HUDEP-2 (cell line): ENCODE measurements at regions not wholly inside any gene's neighbourhood (a gene's known extent, or its start where the extent isn't known, plus 50 kb on each side); places are given as distances from the start of the nearest gene placed in this dataset.

Experiments used
- DNase-seq, 76 experiments: peaks; one replicate each; lab custom pipeline; 2025; ENCODE audit not compliant: unreplicated experiment in 76 of 76; lab: John Stamatoyannopoulos, UW

DNA sequence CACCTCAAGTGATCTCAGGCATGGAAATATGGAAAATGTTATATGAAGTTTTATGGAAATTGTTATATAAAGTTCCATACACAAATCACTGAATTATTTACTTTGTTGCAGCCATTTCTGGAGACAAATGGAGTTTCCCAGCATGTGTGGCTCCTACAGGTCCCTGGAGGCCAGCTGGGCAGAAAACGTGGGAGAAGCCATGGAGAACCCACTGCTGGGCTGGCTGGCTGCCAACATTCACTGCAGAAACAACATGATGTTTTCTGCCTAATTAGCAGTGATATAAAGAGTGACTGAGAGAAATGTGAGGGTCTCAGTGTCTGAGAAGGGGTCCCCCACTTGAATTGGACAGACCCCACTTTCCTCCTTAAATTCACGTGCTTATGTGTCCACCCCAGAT, 208.8 kb upstream of the IRX2 start:
- DNase-seq, result no peak

DNA sequence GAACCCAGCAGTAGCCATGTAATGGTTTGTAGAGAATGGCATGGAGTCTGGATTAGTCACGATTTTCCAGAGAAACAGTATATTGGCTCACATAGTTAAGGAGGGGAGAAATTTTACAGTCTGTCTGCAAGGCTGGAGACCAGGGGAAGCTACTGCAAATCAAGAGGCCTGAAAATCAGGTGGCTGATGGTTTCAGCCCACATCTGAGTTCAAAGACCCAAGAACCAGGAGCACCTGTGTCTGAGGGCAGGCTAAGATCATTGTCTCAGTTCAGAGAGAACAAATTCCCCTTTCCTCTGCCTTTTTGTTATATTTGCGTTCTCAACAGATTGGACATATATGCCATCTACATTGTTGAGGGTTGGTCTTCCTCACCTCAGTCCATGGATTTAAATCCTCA, 207.5 kb upstream of the IRX2 start:
- DNase-seq, result no peak

DNA sequence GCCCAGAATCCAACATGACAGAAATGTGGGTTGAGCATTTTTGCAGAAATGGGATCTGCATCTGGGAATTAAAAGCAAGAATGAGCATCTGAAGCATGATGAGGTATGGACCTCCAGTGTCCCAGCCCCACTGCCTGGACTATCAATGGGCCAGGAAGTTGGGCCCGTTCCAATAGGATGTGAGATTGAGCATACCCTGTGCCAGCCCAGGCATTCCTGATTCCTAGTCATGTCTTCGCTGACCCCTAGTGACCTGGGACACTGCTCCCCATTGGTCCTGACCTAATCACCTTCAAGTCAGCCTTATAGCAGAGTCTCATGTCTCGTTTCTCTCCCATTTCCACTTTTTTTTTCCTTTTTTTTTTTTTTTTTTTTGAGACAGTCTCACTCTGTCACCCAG, 197.4 kb upstream of the IRX2 start:
- no peak for DNase-seq

DNA sequence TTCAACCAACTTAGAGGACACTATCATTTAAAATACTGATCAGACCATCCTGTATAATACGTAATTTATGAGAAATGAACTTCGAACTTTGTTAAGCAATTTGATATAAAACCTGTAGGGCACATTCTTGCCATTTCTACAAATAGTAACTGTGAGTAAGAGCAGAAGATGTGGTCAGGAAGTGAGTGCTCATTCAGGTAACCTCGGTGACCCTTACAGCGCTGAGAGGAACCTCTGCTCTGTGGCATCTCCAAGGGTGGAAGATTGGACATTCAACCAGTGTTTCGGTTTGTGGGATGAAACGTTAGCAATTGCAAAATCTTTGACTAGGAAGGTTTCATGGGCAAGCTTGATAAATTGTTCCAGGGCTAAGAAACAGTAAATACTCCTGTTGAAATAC, 194.8 kb upstream of the IRX2 start:
- no peak for DNase-seq

DNA sequence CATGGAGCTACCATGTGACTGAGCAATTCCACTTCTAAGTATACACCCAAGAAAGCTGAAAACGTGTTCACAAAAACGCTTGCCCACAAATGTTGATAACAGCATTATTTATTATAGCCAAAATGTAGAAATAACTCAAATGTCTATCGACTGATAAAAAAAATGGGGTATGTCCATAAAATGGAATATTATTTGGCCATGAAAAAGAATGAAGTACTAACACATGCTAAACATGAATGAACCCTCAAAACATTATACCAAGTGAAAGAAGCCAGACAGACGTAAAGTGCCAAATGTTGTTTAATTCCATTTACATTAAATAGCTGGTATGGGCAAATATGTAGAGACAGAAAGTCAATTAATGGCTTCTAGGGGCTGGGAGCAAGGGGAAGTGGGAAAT, 184.9 kb upstream of the IRX2 start:
- no peak for DNase-seq

DNA sequence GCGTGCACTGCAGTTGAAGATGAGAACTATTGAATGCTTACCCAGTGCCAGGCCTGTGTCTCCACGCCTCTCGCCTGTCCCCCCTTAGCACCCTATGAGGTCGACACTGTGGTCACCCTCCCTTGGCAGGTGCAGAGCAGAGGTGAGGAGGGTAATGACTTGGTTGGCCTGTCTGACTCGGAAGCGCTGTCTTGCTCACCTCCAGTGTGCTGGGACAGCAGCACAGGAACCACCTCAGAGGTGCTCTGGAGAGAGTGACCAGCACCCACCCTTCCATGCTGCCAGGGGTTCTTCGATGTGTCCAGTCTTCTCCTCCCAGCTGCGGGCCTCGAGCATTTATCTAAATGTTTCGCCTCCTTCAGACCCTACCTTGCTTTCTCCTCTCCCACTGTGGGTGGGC, 178.3 kb upstream of the IRX2 start:
- DNase-seq, result no peak

DNA sequence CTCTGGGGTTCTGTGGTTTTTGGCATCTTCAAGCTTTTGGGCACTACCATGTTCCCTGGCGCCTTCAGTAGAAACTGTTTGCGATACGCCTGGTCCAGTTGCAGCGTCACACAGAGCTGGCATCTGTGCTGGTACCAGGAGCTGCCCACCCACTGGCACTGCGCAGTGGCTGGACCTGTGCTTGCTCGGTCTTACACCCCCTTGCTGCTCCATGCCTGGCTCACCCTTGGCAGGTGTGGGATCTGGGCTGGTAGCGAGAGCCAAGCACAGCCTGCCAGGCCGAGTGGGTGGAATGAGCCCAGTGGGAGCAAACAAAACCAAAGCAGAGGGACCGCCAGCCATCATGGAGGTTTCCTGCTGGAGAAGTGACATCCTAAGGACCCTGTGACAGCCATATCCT, 170.2 kb upstream of the IRX2 start:
- DNase-seq, result no peak

DNA sequence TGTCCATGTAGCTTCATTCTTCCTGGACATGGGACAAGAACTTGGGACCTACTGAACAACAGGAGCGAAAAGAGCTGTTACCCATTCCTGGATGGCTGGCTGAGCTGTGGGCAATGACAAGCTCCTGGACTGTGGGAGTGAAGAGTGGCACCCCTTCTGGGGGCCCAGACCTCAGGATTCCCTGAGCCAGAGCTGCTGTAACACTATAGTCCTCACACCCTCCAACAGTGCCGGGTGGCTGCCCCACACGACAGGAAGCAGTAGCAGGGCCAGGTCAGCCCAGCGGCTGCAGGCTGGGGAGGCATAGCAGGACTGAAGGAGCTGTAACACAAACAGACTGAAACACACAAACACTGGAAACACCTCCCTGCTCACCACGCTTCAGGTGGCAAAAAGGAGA, 169.7 kb upstream of the IRX2 start:
- no peak for DNase-seq

DNA sequence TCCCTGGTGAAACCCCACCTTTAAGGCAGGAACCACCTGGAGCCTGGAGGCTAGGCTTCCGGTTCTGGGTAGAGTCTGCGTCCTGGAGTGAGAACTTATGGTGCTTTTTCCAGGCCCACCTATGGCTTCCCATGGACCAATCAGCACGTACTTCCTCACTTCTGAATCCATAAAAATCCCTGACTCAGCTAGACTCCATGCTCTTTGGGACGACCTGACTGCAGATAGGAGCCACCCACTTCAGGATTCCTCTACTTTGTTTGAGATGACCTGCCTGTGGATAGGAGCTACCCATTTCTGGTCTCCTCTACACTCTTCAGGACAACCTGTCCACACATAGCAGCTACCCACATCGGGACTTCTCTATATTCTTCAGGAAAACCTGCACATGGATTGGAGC, 168.8 kb upstream of the IRX2 start:
- no peak for DNase-seq

DNA sequence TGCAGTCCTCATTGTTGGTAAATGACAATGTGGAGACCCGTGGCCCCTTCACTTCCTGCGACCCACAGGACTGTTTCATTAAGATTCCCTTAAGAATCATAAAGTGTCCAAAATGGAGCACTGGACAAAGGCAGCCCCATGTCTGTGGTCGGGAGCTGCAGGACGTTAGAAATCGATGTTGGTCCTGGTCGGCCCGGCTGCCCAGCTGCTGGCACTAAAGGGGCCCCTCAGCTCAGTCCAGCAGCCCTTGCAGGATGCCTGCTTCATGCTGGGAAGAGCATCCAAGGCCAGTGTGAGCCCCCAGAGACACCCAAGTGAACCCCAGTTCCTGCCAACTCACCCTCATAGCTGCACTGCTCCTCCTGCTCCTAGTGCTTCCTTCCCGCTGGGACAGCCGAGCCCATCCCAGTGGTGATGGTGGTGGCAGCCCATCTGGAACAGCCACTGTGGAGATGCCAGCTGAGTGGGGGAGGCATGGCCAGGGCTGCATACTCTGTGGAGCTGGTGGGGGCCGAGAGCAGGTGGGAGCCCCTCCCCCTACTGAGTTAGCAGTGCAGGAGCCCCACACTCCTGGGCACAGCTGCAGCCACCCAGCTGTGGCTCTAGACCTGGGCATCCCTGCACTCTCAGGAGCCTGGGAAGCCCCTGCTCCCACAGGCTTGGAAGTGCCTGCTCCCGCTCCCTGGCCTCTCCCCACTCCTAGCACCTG, 168.0 kb upstream of the IRX2 start:
- no peak for DNase-seq

DNA sequence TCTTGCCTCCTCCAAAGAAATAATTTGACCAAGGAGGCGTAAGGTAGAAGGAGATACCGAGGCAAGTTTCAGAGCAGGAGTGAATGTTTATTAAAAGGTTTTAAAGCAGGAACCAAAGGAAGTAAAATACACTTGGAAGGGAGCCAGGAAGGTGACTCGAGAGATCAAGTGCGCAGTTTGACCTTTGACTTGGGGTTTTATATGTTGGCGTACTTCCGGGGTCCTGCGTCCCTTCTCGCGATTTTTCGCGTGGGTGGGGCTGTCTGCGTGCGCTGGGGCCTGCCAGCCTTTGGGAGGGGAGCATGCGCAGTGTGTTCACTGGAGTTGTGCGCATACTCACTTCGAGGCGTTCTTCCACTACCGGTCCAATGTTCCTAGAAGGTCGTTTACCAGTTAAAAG, 166.0 kb upstream of the IRX2 start:
- DNase-seq, result no peak

DNA sequence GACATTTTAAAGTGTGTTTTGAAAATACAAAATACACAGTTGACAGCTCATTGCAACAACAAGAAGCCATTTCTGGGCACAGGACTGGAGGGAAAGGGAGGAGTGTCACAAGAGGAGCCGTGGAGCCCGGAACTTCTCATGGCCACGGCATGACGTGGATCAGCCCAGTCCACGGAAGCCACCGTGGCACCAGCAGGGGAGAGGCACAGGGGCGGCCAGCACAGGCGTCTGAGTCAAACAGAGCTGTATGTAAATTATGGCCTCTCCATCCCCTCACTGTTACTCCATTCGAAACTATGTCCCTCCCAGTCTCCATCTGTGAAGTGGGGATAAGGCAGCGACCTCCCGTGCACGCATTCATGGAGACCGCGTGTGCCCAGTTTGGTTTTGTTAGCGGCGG, 165.6 kb upstream of the IRX2 start:
- no peak for DNase-seq

DNA sequence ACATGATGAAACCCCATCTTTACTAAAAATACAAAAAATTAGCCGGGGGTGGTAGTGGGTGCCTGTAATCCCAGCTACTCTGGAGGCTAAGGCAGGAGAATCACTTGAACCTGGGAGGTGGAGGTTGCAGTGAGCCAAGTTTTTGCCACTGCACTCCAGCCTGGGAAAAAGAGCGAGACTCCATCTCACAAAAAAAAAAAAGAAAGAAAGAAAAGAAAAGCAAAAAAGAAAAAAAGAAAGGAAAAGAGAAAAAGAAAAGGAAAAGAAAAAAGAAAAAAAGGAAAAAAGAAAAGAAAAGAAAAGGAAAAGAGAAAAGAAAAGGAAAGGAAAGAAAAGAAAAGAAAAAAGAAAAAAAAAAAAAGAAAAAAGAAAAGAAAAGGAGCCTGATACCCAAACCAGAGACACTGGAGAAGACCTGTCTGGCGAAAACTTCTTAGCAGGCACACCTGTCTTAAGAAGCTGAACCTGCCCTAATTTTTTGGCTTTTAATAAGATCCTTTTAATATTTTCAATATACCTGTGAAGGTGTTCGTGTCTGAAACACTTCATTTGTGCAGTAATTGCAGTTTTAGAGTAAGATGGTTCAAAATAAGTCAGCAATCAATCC, 164.7 kb upstream of the IRX2 start:
- DNase-seq, result no peak

DNA sequence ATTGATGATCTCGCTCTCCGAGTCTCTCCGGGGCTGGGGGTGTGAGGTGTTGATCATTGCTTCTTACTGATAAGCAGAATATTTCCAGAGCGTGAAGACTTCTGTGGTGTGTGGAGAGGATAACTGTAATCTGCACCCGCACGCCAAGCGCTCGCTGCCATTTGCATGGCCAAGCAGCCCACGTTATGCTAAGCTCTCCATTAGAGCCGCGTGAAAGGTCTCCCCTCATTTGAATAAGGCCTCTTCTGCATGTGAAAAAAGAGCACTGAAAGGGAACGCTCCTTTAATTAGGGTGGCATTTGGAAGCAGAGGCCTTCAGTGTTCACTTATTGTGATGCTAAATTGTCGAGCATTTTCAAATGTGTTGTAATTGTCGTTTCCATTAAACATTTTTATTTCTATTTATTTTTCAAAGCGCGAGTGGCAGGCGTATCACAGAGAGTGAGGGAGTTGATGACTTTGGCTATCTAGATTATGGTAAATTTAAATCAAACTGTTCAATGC, 163.6 kb upstream of the IRX2 start:
- DNase-seq, result no peak

DNA sequence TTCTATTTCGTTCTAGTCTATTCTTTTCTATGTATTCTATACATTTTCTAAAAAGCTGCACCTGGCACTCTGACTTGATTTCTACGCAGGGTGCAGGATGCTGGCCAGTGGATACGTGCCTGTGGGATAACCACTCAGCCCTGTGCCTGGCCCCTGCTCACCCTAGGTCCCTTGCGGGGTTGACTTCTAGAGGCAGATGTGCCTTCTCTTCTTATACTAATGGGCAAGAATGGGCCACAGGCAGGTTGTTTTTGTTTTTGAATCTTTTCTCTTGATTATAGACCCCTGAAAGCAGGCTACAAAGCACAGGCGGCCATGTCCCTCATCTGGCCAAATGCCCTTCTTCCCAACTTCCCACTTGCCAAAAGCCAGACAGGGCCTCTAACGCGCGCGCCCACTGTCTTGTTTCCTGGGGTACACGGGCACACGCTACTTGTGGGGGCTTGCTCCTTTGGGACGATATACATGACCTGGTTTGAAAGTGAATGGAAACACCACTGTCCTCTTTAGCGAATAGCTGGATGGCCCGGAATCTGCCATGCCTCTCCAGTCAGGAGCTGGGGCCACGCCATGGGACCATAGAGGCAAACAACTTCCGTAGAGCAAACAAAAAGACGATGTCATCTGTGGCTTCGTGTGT, 162.7 kb upstream of the IRX2 start:
- no peak for DNase-seq

DNA sequence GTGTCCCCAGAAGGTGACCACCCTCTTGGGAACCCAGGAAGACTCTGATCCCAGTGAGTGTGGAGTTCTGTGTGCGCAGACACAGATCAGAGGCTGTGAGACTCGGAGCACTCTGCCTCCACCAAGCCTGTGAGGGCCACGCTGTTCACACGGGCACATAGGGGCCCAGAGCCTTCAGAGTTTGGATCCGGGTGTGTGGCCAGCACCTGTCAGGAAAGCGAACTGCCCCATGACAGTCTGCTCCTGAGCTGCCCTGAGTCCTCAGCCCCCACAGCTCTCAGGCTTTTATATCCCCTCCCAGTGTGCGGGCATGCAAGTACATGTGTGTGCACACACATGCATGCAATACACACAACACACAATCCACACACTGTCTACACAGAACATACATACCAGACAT, 161.8 kb upstream of the IRX2 start:
- DNase-seq, result no peak

DNA sequence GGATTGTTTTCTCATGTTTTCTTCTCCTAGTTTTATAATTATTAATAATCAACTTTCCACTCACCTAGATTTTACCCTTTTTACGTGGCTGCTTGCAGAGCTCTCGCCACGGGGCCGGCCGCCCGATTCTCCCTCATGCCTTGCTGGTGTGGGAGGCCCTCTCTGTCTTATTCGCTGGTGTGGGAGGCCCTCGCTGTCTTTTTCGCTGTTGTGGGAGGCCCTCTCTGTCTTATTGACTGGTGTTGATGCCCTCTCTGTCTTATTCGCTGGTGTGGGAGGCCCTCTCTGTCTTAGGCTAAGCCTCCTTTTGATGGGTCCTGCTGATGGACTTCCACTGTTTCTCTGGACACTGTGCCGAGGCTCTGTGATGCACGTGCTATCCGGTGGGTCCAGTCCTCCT, 161.3 kb upstream of the IRX2 start:
- DNase-seq, result no peak

DNA sequence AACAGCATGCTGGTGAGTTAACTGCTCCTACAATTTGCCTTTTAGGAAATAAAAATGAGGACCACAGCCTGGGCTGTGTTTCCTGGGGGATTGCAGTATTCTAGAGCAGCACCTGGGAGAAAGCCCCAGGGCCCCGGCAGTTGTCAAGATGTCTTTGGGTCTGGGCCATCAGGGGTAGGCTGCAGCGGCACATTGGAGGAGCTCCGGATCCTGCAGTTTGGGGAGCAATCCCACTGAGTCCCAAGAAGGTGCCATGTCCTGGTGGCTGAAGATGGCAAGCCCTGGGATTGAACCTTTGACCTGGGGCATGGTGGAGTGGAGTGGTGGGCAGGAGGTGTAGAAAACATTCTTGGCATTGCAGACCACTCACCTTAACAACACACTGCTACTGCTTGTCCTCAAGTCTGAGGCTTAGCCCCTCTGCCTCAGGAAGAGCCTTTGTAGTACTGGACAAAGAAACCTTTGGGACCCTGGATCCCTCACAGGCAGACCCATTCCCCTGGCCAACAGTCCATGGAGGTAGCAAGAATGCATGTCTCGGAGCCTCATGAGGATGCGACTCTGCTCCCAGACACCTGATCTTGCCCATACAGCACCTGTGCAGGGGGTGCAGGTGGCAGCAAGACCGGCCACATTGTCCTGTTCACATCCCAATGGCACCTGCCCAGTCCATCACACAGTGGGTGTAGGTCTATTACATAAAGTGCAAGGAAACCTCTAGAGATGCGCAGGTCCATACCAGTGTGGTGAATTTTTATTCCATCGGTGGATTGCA, 159.1 kb upstream of the IRX2 start:
- no peak for DNase-seq

DNA sequence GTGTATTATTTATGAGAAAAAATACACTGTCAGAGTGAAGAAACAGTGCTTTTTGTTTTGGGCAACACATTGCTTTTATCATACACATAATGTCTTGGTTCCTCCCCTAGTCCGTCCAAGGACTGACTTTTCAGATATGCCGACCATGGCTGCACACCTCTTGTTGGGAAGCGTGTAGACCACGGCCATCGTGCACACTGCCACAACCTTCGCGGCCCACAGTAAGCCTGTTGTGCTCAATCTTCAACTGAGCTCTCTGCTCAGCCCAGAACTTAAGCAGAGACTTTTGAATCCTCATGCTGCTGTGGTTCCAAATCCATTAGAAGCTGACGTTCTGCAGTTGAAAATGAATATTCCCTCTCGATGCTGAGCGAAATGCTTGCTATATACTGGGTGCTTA, 157.6 kb upstream of the IRX2 start:
- DNase-seq, result no peak

DNA sequence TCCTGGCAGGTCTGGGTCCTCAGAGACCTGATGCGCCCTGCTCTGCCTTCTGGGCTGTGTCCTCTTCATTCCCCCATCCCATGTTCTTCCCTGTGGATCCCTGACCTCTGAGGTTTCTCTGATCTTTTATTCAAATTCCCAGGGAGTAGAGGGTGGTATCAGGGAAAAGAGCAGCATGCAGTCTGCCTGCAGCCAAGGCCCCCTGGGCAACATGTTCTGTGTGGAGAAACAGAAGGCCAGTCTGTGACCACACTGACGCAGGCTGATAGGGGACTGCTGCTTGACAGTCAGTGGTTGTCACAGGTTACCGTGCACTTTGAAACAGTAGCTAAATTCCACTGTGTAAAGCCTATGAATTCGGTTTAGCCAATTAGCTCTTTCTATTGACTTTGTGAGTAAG, 156.6 kb upstream of the IRX2 start:
- no peak for DNase-seq

DNA sequence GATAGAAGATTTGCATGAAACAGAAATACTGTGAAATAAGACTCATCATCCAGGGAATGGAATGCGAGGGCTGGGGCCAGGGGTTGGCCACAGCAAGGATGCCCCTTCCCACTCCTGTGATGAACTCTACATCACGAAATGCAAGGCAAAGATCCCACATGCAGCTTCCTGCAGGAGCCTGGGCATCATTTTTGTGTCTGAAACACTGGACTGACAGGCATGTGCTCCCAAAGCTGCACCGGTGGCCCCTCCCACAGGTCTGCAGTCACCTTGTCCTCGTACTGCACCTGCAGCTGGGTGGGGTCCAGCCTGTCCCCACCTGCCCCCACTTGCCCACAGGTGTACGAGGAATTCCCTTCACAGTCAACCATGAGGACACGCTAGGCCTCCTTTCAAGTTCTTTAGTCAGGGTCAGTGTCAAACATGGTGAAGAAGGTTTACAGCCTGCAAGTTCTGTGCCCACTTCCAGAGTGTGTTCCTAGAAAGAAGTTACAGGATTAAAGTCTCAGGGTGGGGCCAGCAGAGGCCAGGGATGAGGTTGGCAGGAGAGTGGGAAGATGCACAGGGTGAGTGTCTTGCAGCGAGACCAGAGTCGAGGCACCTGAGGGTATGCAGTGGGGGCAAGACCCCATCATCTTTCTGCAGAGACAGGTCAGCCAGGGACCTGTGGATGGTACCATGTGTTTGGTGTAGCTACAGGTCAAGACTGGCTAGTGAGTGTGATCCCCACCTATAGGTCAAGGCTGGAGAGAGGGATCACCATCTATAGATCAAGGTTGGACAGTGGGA, 155.0 kb upstream of the IRX2 start:
- DNase-seq, result no peak
